ENCODE measurements at regions not wholly inside any gene's neighbourhood (a gene's known extent, or its start where the extent isn't known, plus 50 kb on each side); places are given as distances from the start of the nearest gene placed in this dataset.

GRCh38 chr6:33865478-33866077, 61.8 kb upstream of the MLN start:
- Histone ChIP-seq H3K4me3 (ENCODE audit: low read length in 2 of 2) (no peak overlapping the region), H3K4me1 (ENCODE audit: insufficient read depth, low read length) (peaks cover 27% of the 10 kb centered on the region), H3K27ac (ENCODE audit: low read depth, low read length) (no peak overlapping the region), H3K9me3 (ENCODE audit: control insufficient read depth in 1 of 2, low read length in 2 of 2) (no peaks in the 10 kb centered on the region), H3K27me3 (ENCODE audit: insufficient read depth, low read length) (no peaks in the 10 kb centered on the region), H3K36me3 (ENCODE audit: insufficient read depth, low read length) (no peaks in the 10 kb centered on the region)
- CTCF ChIA-PET (ENCODE audit: partially characterized antibody), result no interaction called here
- Mint-ChIP-seq H3K27me3 (peaks cover 0 to 3% of the 10 kb centered on the region in 2 donors), H3K27ac (peak overlapping the region in 1 of 7 donors; percentile 45), H3K4me3 (no peak overlapping the region), H3K4me1 (peaks cover 20 to 42% (median 26%) of the 10 kb centered on the region in 4 donors), H3K9me3 (peaks cover 0 to 2% (median 0%) of the 10 kb centered on the region in 8 donors), H3K36me3 (no peaks in the 10 kb centered on the region)
- intact Hi-C loops (cut with micrococcal nuclease), result no loop called here
- DNase-seq, result no peak
- POLR2A ChIA-PET (ENCODE audit: partially characterized antibody), result interaction anchor here (2.2 kb wide), 1 partner anchor 9 kb away, joined by 5 read pairs; no protein-coding TSS in a partner anchor

GRCh38 chr6:33863723-33864440, 60.1 kb upstream of the MLN start:
- Histone ChIP-seq H3K4me3 (ENCODE audit: low read length in 2 of 2) (no peak overlapping the region), H3K36me3 (ENCODE audit: insufficient read depth, low read length) (no peaks in the 10 kb centered on the region), H3K27ac (ENCODE audit: low read depth, low read length) (no peak overlapping the region), H3K4me1 (ENCODE audit: insufficient read depth, low read length) (peaks cover 42% of the 10 kb centered on the region), H3K9me3 (ENCODE audit: control insufficient read depth in 1 of 2, low read length in 2 of 2) (no peaks in the 10 kb centered on the region), H3K27me3 (ENCODE audit: insufficient read depth, low read length) (no peaks in the 10 kb centered on the region)
- ChIA-PET POLR2A (ENCODE audit: partially characterized antibody) (no interaction called here), CTCF (ENCODE audit: partially characterized antibody) (no interaction called here)
- Mint-ChIP-seq H3K4me1 (peaks cover 26 to 54% (median 35%) of the 10 kb centered on the region in 4 donors), H3K4me3 (peak overlapping the region in 1 of 8 donors; percentile 1), H3K9me3 (peaks cover 0 to 2% (median 0%) of the 10 kb centered on the region in 8 donors), H3K27ac (peak overlapping the region in 2 of 7 donors; percentile 6 to 20), H3K27me3 (peaks cover 0 to 3% of the 10 kb centered on the region in 2 donors), H3K36me3 (no peaks in the 10 kb centered on the region)
- intact Hi-C loops (cut with micrococcal nuclease), result no loop called here
- DNase-seq, result no peak

- no peak for DNase-seq
- Mint-ChIP-seq H3K4me1 (peaks cover 26 to 62% (median 40%) of the 10 kb centered on the region in 4 donors), H3K27me3 (peaks cover 0 to 3% of the 10 kb centered on the region in 2 donors), H3K36me3 (no peaks in the 10 kb centered on the region), H3K9me3 (peaks cover 0 to 2% (median 0%) of the 10 kb centered on the region in 8 donors), H3K4me3 (no peak overlapping the region), H3K27ac (peak overlapping the region in 1 of 7 donors; percentile 36)
- Histone ChIP-seq H3K9me3 (ENCODE audit: control insufficient read depth in 1 of 2, low read length in 2 of 2) (no peaks in the 10 kb centered on the region), H3K4me1 (ENCODE audit: insufficient read depth, low read length) (peaks cover 48% of the 10 kb centered on the region), H3K36me3 (ENCODE audit: insufficient read depth, low read length) (no peaks in the 10 kb centered on the region), H3K4me3 (ENCODE audit: low read length in 2 of 2) (no peak overlapping the region), H3K27me3 (ENCODE audit: insufficient read depth, low read length) (no peaks in the 10 kb centered on the region), H3K27ac (ENCODE audit: low read depth, low read length) (no peak overlapping the region)
- intact Hi-C loops (cut with micrococcal nuclease), result no loop called here
- POLR2A ChIA-PET (ENCODE audit: partially characterized antibody), result no interaction called here
- CTCF ChIA-PET (ENCODE audit: partially characterized antibody), result no interaction called here
These were observed 59.3 kb upstream of the MLN start for GRCh38 chr6:33863084-33863483.

- peaks cover 53% of the 10 kb centered on the region for H3K4me1 ChIP-seq (ENCODE audit: insufficient read depth, low read length)
- H3K27ac Mint-ChIP-seq, result no peak overlapping the region
- no peaks in the 10 kb centered on the region for H3K27me3 ChIP-seq (ENCODE audit: insufficient read depth, low read length)
- peaks cover 28 to 68% (median 44%) of the 10 kb centered on the region in 4 donors for H3K4me1 Mint-ChIP-seq
- no peak overlapping the region for H3K27ac ChIP-seq (ENCODE audit: low read depth, low read length)
- no peak overlapping the region for H3K4me3 Mint-ChIP-seq
- H3K4me3 ChIP-seq (ENCODE audit: low read length in 2 of 2), result no peak overlapping the region
- no peak for DNase-seq
- H3K36me3 Mint-ChIP-seq, result no peaks in the 10 kb centered on the region
- intact Hi-C loops (cut with micrococcal nuclease), result no loop called here
- CTCF ChIA-PET (ENCODE audit: partially characterized antibody), result no interaction called here
- no peaks in the 10 kb centered on the region for H3K9me3 ChIP-seq (ENCODE audit: control insufficient read depth in 1 of 2, low read length in 2 of 2)
- peaks cover 0 to 2% (median 0%) of the 10 kb centered on the region in 8 donors for H3K9me3 Mint-ChIP-seq
- H3K36me3 ChIP-seq (ENCODE audit: insufficient read depth, low read length), result no peaks in the 10 kb centered on the region
- POLR2A ChIA-PET (ENCODE audit: partially characterized antibody), result interaction anchor here (2.5 kb wide), 1 partner anchor 53 kb away, joined by 19 read pairs; no protein-coding TSS in a partner anchor
- peaks cover 0 to 3% of the 10 kb centered on the region in 2 donors for H3K27me3 Mint-ChIP-seq
These were observed 58.7 kb upstream of the MLN start for GRCh38 chr6:33862536-33862935.

- POLR2A ChIA-PET (ENCODE audit: partially characterized antibody), result interaction anchor here (0.8 to 3.0 kb wide), 9 partner anchors 11 to 72 kb away, joined by 3 to 19 read pairs (median 4); partner anchors contain the start of gene LEMD2
- intact Hi-C loops (cut with micrococcal nuclease), result no loop called here
- Mint-ChIP-seq H3K4me3 (peak overlapping the region in 1 of 8 donors; percentile 75), H3K27me3 (peaks cover 0 to 3% of the 10 kb centered on the region in 2 donors), H3K27ac (peak overlapping the region in 2 of 7 donors; percentile 1 to 38), H3K9me3 (peaks cover 0 to 2% (median 0%) of the 10 kb centered on the region in 8 donors), H3K36me3 (no peaks in the 10 kb centered on the region), H3K4me1 (peaks cover 34 to 76% (median 51%) of the 10 kb centered on the region in 4 donors)
- Histone ChIP-seq H3K36me3 (ENCODE audit: insufficient read depth, low read length) (no peaks in the 10 kb centered on the region), H3K4me3 (ENCODE audit: low read length in 2 of 2) (no peak overlapping the region), H3K27ac (ENCODE audit: low read depth, low read length) (no peak overlapping the region), H3K4me1 (ENCODE audit: insufficient read depth, low read length) (peaks cover 61% of the 10 kb centered on the region), H3K9me3 (ENCODE audit: control insufficient read depth in 1 of 2, low read length in 2 of 2) (no peaks in the 10 kb centered on the region), H3K27me3 (ENCODE audit: insufficient read depth, low read length) (no peaks in the 10 kb centered on the region)
- no peak for DNase-seq
- CTCF ChIA-PET (ENCODE audit: partially characterized antibody), result interaction anchor here (1.0 to 2.5 kb wide), 5 partner anchors 22 to 166 kb away, joined by 3 to 15 read pairs (median 5); no protein-coding TSS in a partner anchor
These were observed 57.9 kb upstream of the MLN start for GRCh38 chr6:33861722-33862121.

- Mint-ChIP-seq H3K4me3 (peak overlapping the region in 7 of 8 donors; percentile 1 to 75 (median 57)), H3K27ac (peak overlapping the region in 2 of 7 donors; percentile 26 to 43), H3K27me3 (peaks cover 0 to 3% of the 10 kb centered on the region in 2 donors), H3K4me1 (peaks cover 40 to 84% (median 59%) of the 10 kb centered on the region in 4 donors), H3K36me3 (no peaks in the 10 kb centered on the region), H3K9me3 (no peaks in the 10 kb centered on the region)
- peak; percentile 44 to 59 (median 53) for DNase-seq
- H3K27me3 ChIP-seq (ENCODE audit: insufficient read depth, low read length), result no peaks in the 10 kb centered on the region
- ChIA-PET POLR2A (ENCODE audit: partially characterized antibody) (interaction anchor here (0.8 to 3.0 kb wide), 11 partner anchors 8 to 92 kb away, joined by 3 to 19 read pairs (median 4); partner anchors contain the start of gene LEMD2), CTCF (ENCODE audit: partially characterized antibody) (interaction anchor here (0.8 to 2.5 kb wide), 8 partner anchors 21 to 167 kb away, joined by 3 to 15 read pairs (median 3); no protein-coding TSS in a partner anchor)
- intact Hi-C loops (cut with micrococcal nuclease), result no loop called here
- no peak overlapping the region for H3K27ac ChIP-seq (ENCODE audit: low read depth, low read length)
- H3K36me3 ChIP-seq (ENCODE audit: insufficient read depth, low read length), result no peaks in the 10 kb centered on the region
- H3K9me3 ChIP-seq (ENCODE audit: control insufficient read depth in 1 of 2, low read length in 2 of 2), result no peaks in the 10 kb centered on the region
- peaks cover 70% of the 10 kb centered on the region for H3K4me1 ChIP-seq (ENCODE audit: insufficient read depth, low read length)
- H3K4me3 ChIP-seq (ENCODE audit: low read length in 2 of 2), result no peak overlapping the region
These were observed 57.1 kb upstream of the MLN start for GRCh38 chr6:33860706-33861474.
